ENCODE measurements at regions not wholly inside any gene's neighbourhood (a gene's known extent, or its start where the extent isn't known, plus 50 kb on each side); places are given as distances from the start of the nearest gene placed in this dataset.
"Not testable (repeated sequence)": the region's sequence is repeated elsewhere in the genome, so short reads cannot be mapped to it uniquely, and the experiment has no call there.

GRCh38 chr7:13025043-13025442 is 337.6 kb downstream of the ARL4A start:
- H3K4me1 ChIP-seq (ENCODE audit: insufficient read depth); DNase-seq (ENCODE audit: extremely low spot score); H3K4me3 ChIP-seq (ENCODE audit: low read depth, low read length); H3K27ac ChIP-seq (ENCODE audit: low read depth); H3K36me3 ChIP-seq (ENCODE audit: insufficient read depth): not testable (repeated sequence)
- WGBS, result 88% methylated on average over 3 of the region's 3 CpGs

GRCh38 chr7:13027321-13027720 is 339.9 kb downstream of the ARL4A start:
- no peak for DNase-seq (ENCODE audit: extremely low spot score)
- Histone ChIP-seq H3K36me3 (ENCODE audit: insufficient read depth) (no peaks in the 10 kb centered on the region), H3K27ac (ENCODE audit: low read depth) (no peak overlapping the region), H3K4me3 (ENCODE audit: low read depth, low read length) (no peak overlapping the region), H3K4me1 (ENCODE audit: insufficient read depth) (no peaks in the 10 kb centered on the region)
- 92% methylated on average over 2 of the region's 2 CpGs for WGBS

- H3K27ac ChIP-seq (ENCODE audit: low read depth), result no peak overlapping the region
- 62% methylated on average over 4 of the region's 4 CpGs for WGBS
- H3K4me1 ChIP-seq (ENCODE audit: insufficient read depth), result no peaks in the 10 kb centered on the region
- no peak for DNase-seq (ENCODE audit: extremely low spot score)
- no peaks in the 10 kb centered on the region for H3K36me3 ChIP-seq (ENCODE audit: insufficient read depth)
- no peak overlapping the region for H3K4me3 ChIP-seq (ENCODE audit: low read depth, low read length)
These were observed 340.8 kb downstream of the ARL4A start for GRCh38 chr7:13028036-13028824.

GRCh38 chr7:13028825-13029099 is 341.3 kb downstream of the ARL4A start:
- no peaks in the 10 kb centered on the region for H3K4me1 ChIP-seq (ENCODE audit: insufficient read depth)
- H3K36me3 ChIP-seq (ENCODE audit: insufficient read depth), result no peaks in the 10 kb centered on the region
- 39% methylated on average over 2 of the region's 2 CpGs for WGBS
- no peak for DNase-seq (ENCODE audit: extremely low spot score)
- no peak overlapping the region for H3K27ac ChIP-seq (ENCODE audit: low read depth)
- H3K4me3 ChIP-seq (ENCODE audit: low read depth, low read length), result no peak overlapping the region

GRCh38 chr7:13031468-13031867 is 344.0 kb downstream of the ARL4A start:
- H3K36me3 ChIP-seq (ENCODE audit: insufficient read depth), result no peaks in the 10 kb centered on the region
- no peak overlapping the region for H3K4me3 ChIP-seq (ENCODE audit: low read depth, low read length)
- no peak overlapping the region for H3K27ac ChIP-seq (ENCODE audit: low read depth)
- no peaks in the 10 kb centered on the region for H3K4me1 ChIP-seq (ENCODE audit: insufficient read depth)
- DNase-seq (ENCODE audit: extremely low spot score), result no peak
- WGBS, result 81% methylated on average over 3 of the region's 3 CpGs

GRCh38 chr7:13032084-13032483 is 344.7 kb downstream of the ARL4A start:
- Histone ChIP-seq H3K27ac (ENCODE audit: low read depth) (no peak overlapping the region), H3K4me1 (ENCODE audit: insufficient read depth) (no peaks in the 10 kb centered on the region), H3K4me3 (ENCODE audit: low read depth, low read length) (no peak overlapping the region), H3K36me3 (ENCODE audit: insufficient read depth) (no peaks in the 10 kb centered on the region)
- WGBS, result 97% methylated on average over 2 of the region's 2 CpGs
- DNase-seq (ENCODE audit: extremely low spot score), result no peak

- WGBS, result 48% methylated on average over 2 of the region's 2 CpGs
- Histone ChIP-seq H3K4me1 (ENCODE audit: insufficient read depth) (no peaks in the 10 kb centered on the region), H3K27ac (ENCODE audit: low read depth) (no peak overlapping the region)
These were observed 345.1 kb downstream of the ARL4A start for GRCh38 chr7:13032576-13032975.

GRCh38 chr7:13034693-13035092 is 347.3 kb downstream of the ARL4A start:
- no peaks in the 10 kb centered on the region for H3K4me1 ChIP-seq (ENCODE audit: insufficient read depth)
- H3K27ac ChIP-seq (ENCODE audit: low read depth), result no peak overlapping the region
- no peak for DNase-seq (ENCODE audit: extremely low spot score)
- H3K36me3 ChIP-seq (ENCODE audit: insufficient read depth), result no peaks in the 10 kb centered on the region
- H3K4me3 ChIP-seq (ENCODE audit: low read depth, low read length), result no peak overlapping the region
- 99% methylated on average over 1 of the region's 1 CpG for whole genome bisulfite sequencing

More at GRCh38 chr7:13032576-13032975, 345.1 kb downstream of the ARL4A start:
- Histone ChIP-seq H3K36me3 (ENCODE audit: insufficient read depth) (no peaks in the 10 kb centered on the region), H3K4me3 (ENCODE audit: low read depth, low read length) (no peak overlapping the region)
- DNase-seq (ENCODE audit: extremely low spot score), result no peak

- Histone ChIP-seq H3K36me3 (ENCODE audit: insufficient read depth) (no peaks in the 10 kb centered on the region), H3K4me1 (ENCODE audit: insufficient read depth) (no peaks in the 10 kb centered on the region), H3K4me3 (ENCODE audit: low read depth, low read length) (no peak overlapping the region), H3K27ac (ENCODE audit: low read depth) (no peak overlapping the region)
- 93% methylated on average over 4 of the region's 4 CpGs for WGBS
- DNase-seq (ENCODE audit: extremely low spot score), result no peak
These were observed 347.8 kb downstream of the ARL4A start for GRCh38 chr7:13035233-13035632.

- Histone ChIP-seq H3K27ac (ENCODE audit: low read depth) (no peak overlapping the region), H3K4me3 (ENCODE audit: low read depth, low read length) (no peak overlapping the region)
- no peak for DNase-seq (ENCODE audit: extremely low spot score)
These were observed 348.9 kb downstream of the ARL4A start for GRCh38 chr7:13036256-13036780.

GRCh38 chr7:13037216-13037615 is 349.8 kb downstream of the ARL4A start:
- Histone ChIP-seq H3K27ac (ENCODE audit: low read depth) (no peak overlapping the region), H3K4me1 (ENCODE audit: insufficient read depth) (no peaks in the 10 kb centered on the region), H3K4me3 (ENCODE audit: low read depth, low read length) (no peak overlapping the region), H3K36me3 (ENCODE audit: insufficient read depth) (no peaks in the 10 kb centered on the region)
- WGBS, result 22% methylated on average over 1 of the region's 1 CpG
- no peak for DNase-seq (ENCODE audit: extremely low spot score)

More at GRCh38 chr7:13036256-13036780, 348.9 kb downstream of the ARL4A start:
- H3K36me3 ChIP-seq (ENCODE audit: insufficient read depth), result no peaks in the 10 kb centered on the region
- no peaks in the 10 kb centered on the region for H3K4me1 ChIP-seq (ENCODE audit: insufficient read depth)

GRCh38 chr7:13041368-13041988 is 354.0 kb downstream of the ARL4A start:
- WGBS, result 84% methylated on average over 13 of the region's 13 CpGs
- Histone ChIP-seq H3K4me3 (ENCODE audit: low read depth, low read length) (no peak overlapping the region), H3K36me3 (ENCODE audit: insufficient read depth) (no peaks in the 10 kb centered on the region), H3K4me1 (ENCODE audit: insufficient read depth) (no peaks in the 10 kb centered on the region), H3K27ac (ENCODE audit: low read depth) (no peak overlapping the region)
- DNase-seq (ENCODE audit: extremely low spot score), result no peak

GRCh38 chr7:13042605-13043236 is 355.3 kb downstream of the ARL4A start:
- Histone ChIP-seq H3K36me3 (ENCODE audit: insufficient read depth) (no peaks in the 10 kb centered on the region), H3K27ac (ENCODE audit: low read depth) (no peak overlapping the region), H3K4me1 (ENCODE audit: insufficient read depth) (no peaks in the 10 kb centered on the region), H3K4me3 (ENCODE audit: low read depth, low read length) (no peak overlapping the region)
- no peak for DNase-seq (ENCODE audit: extremely low spot score)

GRCh38 chr7:13044309-13044708 is 356.9 kb downstream of the ARL4A start:
- Histone ChIP-seq H3K4me3 (ENCODE audit: low read depth, low read length) (no peak overlapping the region), H3K36me3 (ENCODE audit: insufficient read depth) (no peaks in the 10 kb centered on the region), H3K27ac (ENCODE audit: low read depth) (no peak overlapping the region), H3K4me1 (ENCODE audit: insufficient read depth) (no peaks in the 10 kb centered on the region)
- WGBS, result 61% methylated on average over 2 of the region's 2 CpGs
- DNase-seq (ENCODE audit: extremely low spot score), result no peak

Measured in urinary bladder (tissue), 3 donors.